ENCODE measurements at regions not wholly inside any gene's neighbourhood (a gene's known extent, or its start where the extent isn't known, plus 50 kb on each side); places are given as distances from the start of the nearest gene placed in this dataset.
"Not testable (repeated sequence)": the region's sequence is repeated elsewhere in the genome, so short reads cannot be mapped to it uniquely, and the experiment has no call there.

GRCh38 chrX:63258144-63258543 is 93.0 kb downstream of the SPIN4 start:
- no peak for TF ChIP-seq CTCF (conservative IDR thresholded peaks at IDR 0.05)
- TF ChIP-seq ZFX (IDR thresholded peaks at IDR 0.05): no peak
- no peak overlapping the region for H3K27ac ChIP-seq

GRCh38 chrX:63250253-63250868 is 100.8 kb downstream of the SPIN4 start:
- H3K27ac ChIP-seq: no peak overlapping the region

GRCh38 chrX:63242689-63243088 is 108.4 kb downstream of the SPIN4 start:
- H3K27ac ChIP-seq: not testable (repeated sequence)

More at GRCh38 chrX:63250253-63250868, 100.8 kb downstream of the SPIN4 start:
- TF ChIP-seq ZFX (IDR thresholded peaks at IDR 0.05) (no peak), CTCF (conservative IDR thresholded peaks at IDR 0.05) (peak; percentile 82)

- not testable (repeated sequence) for H3K27ac ChIP-seq
These were observed 115.2 kb downstream of the SPIN4 start for GRCh38 chrX:63235963-63236362.

GRCh38 chrX:63233013-63233412 is 118.1 kb downstream of the SPIN4 start:
- H3K27ac ChIP-seq: not testable (repeated sequence)

GRCh38 chrX:63218202-63218601 is 132.9 kb downstream of the SPIN4 start:
- not testable (repeated sequence) for H3K27ac ChIP-seq

- not testable (repeated sequence) for H3K27ac ChIP-seq
These were observed 133.6 kb downstream of the SPIN4 start for GRCh38 chrX:63217549-63217948.

GRCh38 chrX:63209645-63210044 is 141.5 kb downstream of the SPIN4 start:
- not testable (repeated sequence) for H3K27ac ChIP-seq

GRCh38 chrX:63209128-63209527 is 142.0 kb downstream of the SPIN4 start:
- not testable (repeated sequence) for H3K27ac ChIP-seq

- H3K27ac ChIP-seq: not testable (repeated sequence)
These were observed 146.7 kb downstream of the SPIN4 start for GRCh38 chrX:63204266-63205074.

- H3K27ac ChIP-seq: not testable (repeated sequence)
These were observed 149.1 kb downstream of the SPIN4 start for GRCh38 chrX:63201987-63202386.

- not testable (repeated sequence) for H3K27ac ChIP-seq
These were observed 152.4 kb downstream of the SPIN4 start for GRCh38 chrX:63198693-63199092.

- H3K27ac ChIP-seq: not testable (repeated sequence)
These were observed 158.6 kb downstream of the SPIN4 start for GRCh38 chrX:63192366-63193041.

GRCh38 chrX:63186137-63186536 is 165.0 kb downstream of the SPIN4 start:
- TF ChIP-seq ZFX (IDR thresholded peaks at IDR 0.05) (no peak), CTCF (conservative IDR thresholded peaks at IDR 0.05) (no peak)
- no peak overlapping the region for H3K27ac ChIP-seq

- H3K27ac ChIP-seq: not testable (repeated sequence)
These were observed 171.3 kb downstream of the SPIN4 start for GRCh38 chrX:63179852-63180251.

- H3K27ac ChIP-seq: not testable (repeated sequence)
These were observed 174.6 kb downstream of the SPIN4 start for GRCh38 chrX:63176578-63176977.

- not testable (repeated sequence) for H3K27ac ChIP-seq
These were observed 177.1 kb downstream of the SPIN4 start for GRCh38 chrX:63173841-63174718.

All from C4-2B (cell line).